HG03095 (cell line): ENCODE measurements at regions not wholly inside any gene's neighbourhood (a gene's known extent, or its start where the extent isn't known, plus 50 kb on each side); places are given as distances from the start of the nearest gene placed in this dataset.
"Not testable (repeated sequence)": the region's sequence is repeated elsewhere in the genome, so short reads cannot be mapped to it uniquely, and the experiment has no call there.

Experiments
- ATAC-seq: cut with Tn5 transposase; IDR thresholded peaks from one replicate; pipeline ENCODE4 v1.9.1; 2021; ENCODE audit warnings: moderate library complexity; ENCODE audit not compliant: unreplicated experiment

- no peak for ATAC-seq
These were observed 54.5 kb upstream of the PRKD1 start for GRCh38 chr14:29982171-29982570.

GRCh38 chr14:29982993-29983392 is 55.3 kb upstream of the PRKD1 start:
- ATAC-seq, result no peak

- ATAC-seq, result not testable (repeated sequence)
These were observed 62.8 kb upstream of the PRKD1 start for GRCh38 chr14:29990344-29990857.

GRCh38 chr14:29990993-29991392 is 63.3 kb upstream of the PRKD1 start:
- no peak for ATAC-seq

- no peak for ATAC-seq
These were observed 65.5 kb upstream of the PRKD1 start for GRCh38 chr14:29993143-29993542.

GRCh38 chr14:29999013-29999539 is 71.4 kb upstream of the PRKD1 start:
- ATAC-seq, result no peak

- no peak for ATAC-seq
These were observed 75.2 kb upstream of the PRKD1 start for GRCh38 chr14:30002859-30003258.

- no peak for ATAC-seq
These were observed 77.6 kb upstream of the PRKD1 start for GRCh38 chr14:30005114-30005808.

- ATAC-seq, result no peak
These were observed 79.0 kb upstream of the PRKD1 start for GRCh38 chr14:30006695-30007094.

- ATAC-seq, result no peak
These were observed 87.8 kb upstream of the PRKD1 start for GRCh38 chr14:30015489-30015888.

- no peak for ATAC-seq
These were observed 88.4 kb upstream of the PRKD1 start for GRCh38 chr14:30016002-30016401.

GRCh38 chr14:30017370-30017993 is 89.8 kb upstream of the PRKD1 start:
- ATAC-seq, result no peak

- no peak for ATAC-seq
These were observed 92.6 kb upstream of the PRKD1 start for GRCh38 chr14:30020271-30020670.

- ATAC-seq, result no peak
These were observed 93.0 kb upstream of the PRKD1 start for GRCh38 chr14:30020687-30021086.

GRCh38 chr14:30023350-30023749 is 95.7 kb upstream of the PRKD1 start:
- ATAC-seq, result not testable (repeated sequence)

- ATAC-seq, result no peak
These were observed 106.5 kb upstream of the PRKD1 start for GRCh38 chr14:30034152-30034551.

GRCh38 chr14:30035361-30035760 is 107.7 kb upstream of the PRKD1 start:
- ATAC-seq, result no peak

- ATAC-seq, result no peak
These were observed 118.1 kb upstream of the PRKD1 start for GRCh38 chr14:30045720-30046119.

GRCh38 chr14:30053103-30053502 is 125.5 kb upstream of the PRKD1 start:
- ATAC-seq, result no peak

GRCh38 chr14:30054201-30054600 is 126.6 kb upstream of the PRKD1 start:
- no peak for ATAC-seq

GRCh38 chr14:30058401-30058800 is 130.8 kb upstream of the PRKD1 start:
- ATAC-seq, result no peak

- ATAC-seq, result no peak
These were observed 136.1 kb upstream of the PRKD1 start for GRCh38 chr14:30063746-30064145.
